ENCODE measurements at regions not wholly inside any gene's neighbourhood (a gene's known extent, or its start where the extent isn't known, plus 50 kb on each side); places are given as distances from the start of the nearest gene placed in this dataset.

DNA sequence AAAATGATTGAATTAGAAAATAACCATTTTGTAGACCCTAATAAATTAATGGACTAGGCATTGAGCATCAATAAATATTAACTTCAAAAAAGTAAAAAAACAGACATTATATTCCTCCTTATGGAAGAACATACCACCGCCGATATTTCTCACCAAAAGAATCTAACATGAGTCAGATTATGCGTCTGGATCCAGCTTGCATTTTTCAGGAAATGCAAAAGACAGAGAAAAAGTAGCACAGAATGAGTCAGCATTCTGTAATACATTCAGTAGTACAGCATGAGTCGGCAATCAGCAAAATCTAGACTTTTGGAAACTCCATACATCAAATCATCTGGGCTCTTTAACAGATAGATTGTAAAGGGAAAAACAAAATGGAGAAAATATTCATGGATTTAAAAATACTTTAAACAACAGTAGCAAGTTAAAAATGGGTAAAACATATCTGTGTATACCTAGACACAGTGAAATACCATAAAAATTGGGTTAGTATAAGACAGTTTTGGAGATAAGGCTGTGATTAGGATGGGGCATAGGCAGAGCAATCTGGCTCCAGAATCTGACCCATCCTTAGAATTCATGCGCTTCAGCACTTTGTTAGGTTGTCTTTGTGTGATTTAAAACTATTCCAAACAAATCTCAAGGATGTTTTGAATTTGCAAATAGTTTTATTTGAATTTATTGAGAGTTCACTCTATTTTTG, 633.0 kb upstream of the FAM241A start:
- WGBS, 3 donors: 78 to 85% (median 80%) methylated on average over 5 of the region's 5 CpGs
- intact Hi-C loops (cut with DNase I): no loop called here
- Histone ChIP-seq H3K36me3 (no peaks in the 10 kb centered on the region), H3K27me3 (no peaks in the 10 kb centered on the region), H3K4me1 (ENCODE audit: insufficient read depth) (no peaks in the 10 kb centered on the region), H3K4me3 (no peak overlapping the region), H3K27ac (no peak overlapping the region), H3K9me3 (no peaks in the 10 kb centered on the region)
- TF ChIP-seq POLR2A (IDR thresholded peaks at IDR 0.05): no peak
- TF ChIP-seq, protein P1, sequence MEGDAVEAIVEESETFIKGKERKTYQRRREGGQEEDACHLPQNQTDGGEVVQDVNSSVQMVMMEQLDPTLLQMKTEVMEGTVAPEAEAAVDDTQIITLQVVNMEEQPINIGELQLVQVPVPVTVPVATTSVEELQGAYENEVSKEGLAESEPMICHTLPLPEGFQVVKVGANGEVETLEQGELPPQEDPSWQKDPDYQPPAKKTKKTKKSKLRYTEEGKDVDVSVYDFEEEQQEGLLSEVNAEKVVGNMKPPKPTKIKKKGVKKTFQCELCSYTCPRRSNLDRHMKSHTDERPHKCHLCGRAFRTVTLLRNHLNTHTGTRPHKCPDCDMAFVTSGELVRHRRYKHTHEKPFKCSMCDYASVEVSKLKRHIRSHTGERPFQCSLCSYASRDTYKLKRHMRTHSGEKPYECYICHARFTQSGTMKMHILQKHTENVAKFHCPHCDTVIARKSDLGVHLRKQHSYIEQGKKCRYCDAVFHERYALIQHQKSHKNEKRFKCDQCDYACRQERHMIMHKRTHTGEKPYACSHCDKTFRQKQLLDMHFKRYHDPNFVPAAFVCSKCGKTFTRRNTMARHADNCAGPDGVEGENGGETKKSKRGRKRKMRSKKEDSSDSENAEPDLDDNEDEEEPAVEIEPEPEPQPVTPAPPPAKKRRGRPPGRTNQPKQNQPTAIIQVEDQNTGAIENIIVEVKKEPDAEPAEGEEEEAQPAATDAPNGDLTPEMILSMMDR (IDR thresholded peaks at IDR 0.05): no peak
- TF ChIP-seq EP300 (IDR thresholded peaks at IDR 0.05): no peak
- no peak for DNase-seq

DNA sequence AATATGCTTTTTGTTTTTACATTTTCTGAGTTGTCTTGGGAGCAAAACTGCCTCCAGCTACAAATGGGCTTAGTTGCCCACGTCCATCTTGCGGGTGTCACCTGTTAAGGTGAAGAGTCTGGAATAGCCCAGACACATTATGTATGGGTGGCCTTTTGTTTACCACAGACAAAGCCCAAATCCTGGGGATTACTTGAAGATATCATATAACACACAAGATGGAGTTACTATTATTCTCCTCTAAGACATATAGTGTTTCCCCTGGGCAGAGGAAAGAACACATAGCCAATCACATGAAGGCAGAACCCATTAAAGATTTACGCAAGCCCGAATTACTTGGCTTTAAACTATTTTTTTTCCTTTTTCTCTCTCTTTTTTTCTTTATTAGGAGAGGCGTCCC, 625.6 kb upstream of the FAM241A start:
- no peak overlapping the region for H3K4me3 ChIP-seq
- intact Hi-C loops (cut with DNase I): no loop called here
- no peaks in the 10 kb centered on the region for H3K27me3 ChIP-seq
- WGBS, 3 donors: 86 to 89% (median 87%) methylated on average over 5 of the region's 5 CpGs
- DNase-seq: no peak
- H3K4me1 ChIP-seq (ENCODE audit: insufficient read depth): no peaks in the 10 kb centered on the region
- H3K9me3 ChIP-seq: no peaks in the 10 kb centered on the region
- H3K27ac ChIP-seq: no peak overlapping the region
- no peak for TF ChIP-seq EP300 (IDR thresholded peaks at IDR 0.05)
- TF ChIP-seq, protein P1 (IDR thresholded peaks at IDR 0.05): no peak
- TF ChIP-seq POLR2A (IDR thresholded peaks at IDR 0.05): no peak
- no peaks in the 10 kb centered on the region for H3K36me3 ChIP-seq

DNA sequence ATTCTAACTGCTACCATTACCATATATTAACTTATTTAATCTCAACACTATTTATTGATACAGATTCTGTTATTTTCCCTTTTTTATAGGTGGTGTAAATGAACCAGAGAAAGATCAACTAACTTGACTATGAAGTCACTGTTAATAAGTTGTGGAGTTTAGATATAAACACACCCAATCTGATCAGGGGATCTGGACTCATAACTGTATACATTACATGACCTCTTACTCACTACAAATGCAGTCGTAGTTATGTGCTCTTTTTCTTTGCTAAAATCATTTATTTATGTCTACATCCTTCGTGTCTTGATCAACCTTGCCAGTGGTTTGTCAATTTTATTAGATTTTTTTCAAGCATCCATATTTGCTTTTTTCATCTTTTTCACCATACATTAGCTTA, 614.8 kb upstream of the FAM241A start:
- intact Hi-C loops (cut with DNase I): no loop called here
- H3K9me3 ChIP-seq: peaks cover 0 to 3% of the 10 kb centered on the region in 2 donors
- no peaks in the 10 kb centered on the region for H3K4me1 ChIP-seq (ENCODE audit: insufficient read depth)
- TF ChIP-seq EP300 (IDR thresholded peaks at IDR 0.05) (no peak), POLR2A (IDR thresholded peaks at IDR 0.05) (no peak)
- H3K4me3 ChIP-seq: no peak overlapping the region
- 73 to 80% (median 80%) methylated on average over 2 of the region's 2 CpGs for WGBS, 3 donors
- no peaks in the 10 kb centered on the region for H3K36me3 ChIP-seq
- H3K27me3 ChIP-seq: no peaks in the 10 kb centered on the region
- DNase-seq: no peak
- no peak overlapping the region for H3K27ac ChIP-seq

DNA sequence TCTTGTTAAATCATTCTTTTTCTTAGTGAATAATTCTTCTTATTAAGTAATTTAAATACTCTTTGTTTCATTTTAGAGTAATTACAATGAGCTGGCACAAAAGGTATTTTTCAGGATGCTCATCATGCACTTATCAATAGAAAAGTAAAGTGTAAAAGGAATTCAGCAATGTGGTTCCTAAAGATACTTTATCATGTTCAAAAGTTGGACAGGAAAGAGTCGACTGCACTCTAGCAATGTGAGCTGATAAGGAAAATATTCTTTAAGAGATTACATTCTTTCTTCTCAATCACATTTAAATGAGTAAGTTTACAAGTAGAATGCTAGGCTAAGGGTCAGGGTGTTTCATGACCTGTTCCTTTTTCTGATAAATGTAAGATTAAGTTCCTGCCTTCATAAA, 609.5 kb upstream of the FAM241A start:
- TF ChIP-seq POLR2A (IDR thresholded peaks at IDR 0.05) (no peak), EP300 (IDR thresholded peaks at IDR 0.05) (no peak)
- TF ChIP-seq, protein P1 (IDR thresholded peaks at IDR 0.05): no peak
- Histone ChIP-seq H3K27me3 (no peaks in the 10 kb centered on the region), H3K27ac (no peak overlapping the region), H3K9me3 (no peaks in the 10 kb centered on the region), H3K4me1 (ENCODE audit: insufficient read depth) (no peaks in the 10 kb centered on the region), H3K4me3 (no peak overlapping the region), H3K36me3 (no peaks in the 10 kb centered on the region)
- intact Hi-C loops (cut with DNase I): no loop called here
- WGBS, 3 donors: 2 to 21% (median 6%) methylated on average over 1 of the region's 1 CpG
- no peak for DNase-seq

DNA sequence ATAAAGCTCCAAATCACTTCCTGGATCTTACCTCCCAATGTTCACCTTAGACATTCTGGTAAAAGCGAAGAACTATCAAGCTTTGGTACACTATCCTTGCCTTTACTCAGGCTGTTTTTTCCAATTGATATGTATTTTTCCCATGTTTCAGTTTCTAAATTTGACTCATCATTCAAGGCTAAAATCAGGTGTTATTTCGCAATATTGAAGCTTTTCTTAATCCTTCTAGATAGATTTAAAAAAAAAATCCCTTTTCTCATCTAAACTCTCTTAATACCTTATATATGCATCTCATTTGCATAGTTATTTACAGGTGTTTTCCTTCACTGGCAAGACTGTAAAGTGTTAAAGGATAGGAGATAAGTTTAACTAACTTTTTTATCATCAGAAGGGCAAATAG, 608.1 kb upstream of the FAM241A start:
- intact Hi-C loops (cut with DNase I): no loop called here
- H3K27me3 ChIP-seq: no peaks in the 10 kb centered on the region
- 89 to 96% (median 93%) methylated on average over 2 of the region's 2 CpGs for WGBS, 3 donors

More for the DNA sequence above, 608.1 kb upstream of the FAM241A start:
- TF ChIP-seq, protein P1 (IDR thresholded peaks at IDR 0.05): no peak
- TF ChIP-seq EP300 (IDR thresholded peaks at IDR 0.05) (no peak), POLR2A (IDR thresholded peaks at IDR 0.05) (no peak)
- H3K36me3 ChIP-seq: no peaks in the 10 kb centered on the region
- no peak for DNase-seq
- no peaks in the 10 kb centered on the region for H3K9me3 ChIP-seq
- H3K4me3 ChIP-seq: no peak overlapping the region
- H3K27ac ChIP-seq: no peak overlapping the region
- no peaks in the 10 kb centered on the region for H3K4me1 ChIP-seq (ENCODE audit: insufficient read depth)
